GM21528 (cell line): ENCODE measurements at regions not wholly inside any gene's neighbourhood (a gene's known extent, or its start where the extent isn't known, plus 50 kb on each side); places are given as distances from the start of the nearest gene placed in this dataset.

ENCODE experiments used
- ATAC-seq: cut with Tn5 transposase; IDR thresholded peaks from one replicate; pipeline ENCODE4 v1.9.1; 2021; ENCODE audit warnings: mild to moderate bottlenecking, moderate library complexity; ENCODE audit not compliant: unreplicated experiment, low FRiP score

GRCh38 chr22:48453751-48454485 is 1373.8 kb downstream of the BRD1 start:
- ATAC-seq, result no peak

- no peak for ATAC-seq
Observed at GRCh38 chr22:48453171-48453570, 1374.5 kb downstream of the BRD1 start.

DNA sequence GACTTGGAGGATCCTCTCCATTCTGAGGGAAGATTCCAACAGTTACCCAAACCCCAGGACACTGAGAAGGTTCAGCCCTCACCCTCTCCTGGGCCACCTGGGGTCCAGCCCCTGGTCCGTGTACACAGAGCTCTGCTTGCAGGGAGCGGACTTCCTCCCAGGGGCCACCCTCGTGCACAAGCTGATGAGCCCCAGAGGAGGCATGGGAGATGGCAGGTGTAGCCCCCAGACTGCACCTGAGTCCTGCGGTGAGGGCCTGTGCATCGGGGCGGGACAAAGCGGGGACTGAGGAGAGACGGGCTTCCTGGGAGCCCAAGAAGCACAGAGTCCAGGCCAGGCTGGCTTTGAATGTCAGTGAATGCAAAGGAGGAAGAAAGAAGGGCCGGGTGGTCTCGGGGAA is 1374.9 kb downstream of the BRD1 start:
- ATAC-seq, result no peak

GRCh38 chr22:48451891-48452290 is 1375.8 kb downstream of the BRD1 start:
- ATAC-seq, result no peak

DNA sequence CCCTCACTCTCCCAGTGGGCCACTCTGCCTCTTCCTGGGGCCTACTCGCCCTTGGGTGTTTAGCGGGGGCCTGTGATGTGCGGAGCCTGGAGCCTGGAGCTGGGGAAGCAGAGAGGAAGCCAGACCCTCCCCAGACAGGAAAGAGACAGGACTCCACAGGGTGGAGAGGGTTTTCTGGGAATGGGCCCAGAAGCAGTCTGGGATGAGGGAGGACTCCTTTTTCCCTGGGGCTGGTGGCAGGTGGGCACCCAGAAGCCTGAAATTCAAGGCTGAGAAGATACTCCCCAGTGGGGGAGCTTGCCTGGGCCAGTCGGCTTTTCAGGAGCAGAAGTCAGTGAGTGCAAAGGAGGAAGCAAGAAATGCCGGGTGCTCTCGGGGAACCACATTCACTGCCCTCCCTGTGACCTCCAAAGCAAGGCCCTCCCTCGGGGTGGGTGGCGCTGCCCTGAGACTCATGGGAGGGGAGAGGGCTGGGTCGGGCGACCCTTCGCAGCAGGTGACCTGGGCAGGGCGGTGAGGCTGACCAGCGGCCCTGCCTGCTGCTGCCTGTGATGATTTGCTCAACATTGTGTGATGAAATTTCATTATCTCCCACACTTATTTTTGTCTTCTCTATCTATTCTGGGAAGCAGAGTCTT is 1377.4 kb downstream of the BRD1 start:
- no peak for ATAC-seq

- ATAC-seq, result no peak
Observed at GRCh38 chr22:48449466-48450187, 1378.0 kb downstream of the BRD1 start.

DNA sequence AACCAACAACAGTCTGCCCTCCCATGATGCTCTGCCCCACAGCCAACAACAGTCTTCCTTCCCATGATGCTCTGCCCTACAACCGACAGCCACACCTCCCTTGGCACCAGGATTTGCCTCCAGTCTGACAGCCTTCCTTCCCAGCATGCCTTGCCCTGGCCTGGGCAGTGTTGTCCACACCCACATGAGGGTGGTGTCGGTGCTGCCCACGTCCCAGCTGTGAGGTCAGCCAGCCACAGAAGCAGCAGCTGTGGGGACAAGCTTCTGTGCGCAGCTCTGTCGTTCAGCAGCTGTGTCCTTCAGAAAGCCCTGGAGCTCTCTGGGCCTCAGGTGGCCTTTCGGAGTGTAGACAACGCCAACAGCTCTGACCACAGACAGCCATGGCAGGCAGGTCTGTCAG is 1378.9 kb downstream of the BRD1 start:
- ATAC-seq, result no peak

GRCh38 chr22:48445113-48445827 is 1382.4 kb downstream of the BRD1 start:
- ATAC-seq, result no peak

DNA sequence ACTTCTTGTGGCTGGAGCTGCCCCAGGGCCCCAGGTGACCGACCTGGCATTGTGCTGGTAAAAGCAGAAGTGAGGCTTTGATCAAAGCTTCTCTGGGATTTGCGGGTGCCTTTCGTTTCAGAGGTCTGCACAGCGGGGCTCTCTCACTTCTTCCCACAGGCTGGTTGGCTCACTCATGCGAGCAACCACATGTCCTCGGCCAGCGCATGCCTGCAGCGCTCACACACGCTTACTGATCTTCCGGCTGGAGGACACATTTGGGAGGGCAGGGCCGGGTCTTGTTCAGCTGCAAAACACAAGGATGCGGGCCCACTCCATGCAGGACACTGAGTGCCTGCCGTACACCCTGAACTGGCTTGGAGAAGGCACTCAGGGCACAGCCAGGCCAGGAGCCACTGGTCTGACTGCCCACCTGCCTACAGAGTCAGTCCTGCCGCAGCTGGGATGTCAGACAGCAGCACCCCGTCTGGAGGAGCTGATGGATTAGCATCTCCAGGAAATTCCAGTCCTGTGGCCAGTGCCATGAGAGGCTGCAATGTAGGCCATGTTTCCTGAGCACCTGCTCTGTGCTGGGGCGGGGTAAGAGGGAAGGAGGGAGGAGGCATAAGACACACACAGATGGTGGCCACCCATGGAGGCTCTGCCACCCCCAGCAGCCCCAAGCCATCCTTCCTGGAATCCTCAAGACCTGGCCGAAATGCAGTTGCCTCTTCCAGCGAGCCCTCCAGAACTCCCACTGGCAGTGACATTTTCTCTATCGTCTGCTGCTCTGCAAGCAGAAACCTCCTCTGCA is 1383.2 kb downstream of the BRD1 start:
- peak; percentile 76 for ATAC-seq

DNA sequence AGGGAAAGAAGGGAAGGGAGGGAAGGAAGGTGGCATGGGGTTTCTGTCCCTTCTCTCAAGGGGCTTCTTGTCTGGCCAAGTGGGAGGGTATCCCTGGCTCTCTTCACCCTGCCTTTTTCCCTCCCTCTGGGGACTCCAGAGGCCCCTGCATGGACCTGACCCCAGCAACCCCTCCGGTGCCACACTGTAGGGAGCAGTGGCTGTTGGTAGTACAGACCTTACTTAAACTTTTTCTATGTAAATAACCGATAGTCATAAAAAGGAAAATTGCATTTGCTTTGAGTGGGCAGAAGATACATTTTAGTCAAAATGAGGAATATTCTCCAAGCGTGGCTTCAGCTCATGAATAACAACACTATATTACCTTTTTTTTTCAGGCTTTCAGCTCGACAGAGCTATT is 1384.0 kb downstream of the BRD1 start:
- no peak for ATAC-seq

DNA sequence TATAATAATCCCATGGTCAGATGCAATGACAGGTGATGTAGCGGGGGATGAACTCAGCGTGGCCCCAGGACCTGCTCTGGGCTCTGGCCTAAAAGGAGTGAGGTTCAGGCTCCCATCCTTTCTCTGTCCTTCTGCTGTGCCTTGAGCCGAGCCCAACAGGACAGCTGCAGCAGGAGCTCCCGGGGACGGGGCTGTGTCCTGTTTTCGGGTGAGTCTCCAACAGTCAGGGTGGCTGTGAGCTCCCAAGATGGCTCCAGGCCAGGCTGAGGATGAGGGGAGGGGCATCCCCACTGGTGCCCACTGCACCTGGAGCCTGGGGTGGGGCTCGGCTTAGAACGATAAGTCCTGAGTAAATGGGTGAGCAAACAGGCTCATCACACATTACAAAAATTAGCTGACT is 1385.0 kb downstream of the BRD1 start:
- no peak for ATAC-seq

GRCh38 chr22:48441553-48441850 is 1386.2 kb downstream of the BRD1 start:
- no peak for ATAC-seq

GRCh38 chr22:48440673-48441552 is 1386.8 kb downstream of the BRD1 start:
- no peak for ATAC-seq

GRCh38 chr22:48440176-48440575 is 1387.5 kb downstream of the BRD1 start:
- no peak for ATAC-seq

DNA sequence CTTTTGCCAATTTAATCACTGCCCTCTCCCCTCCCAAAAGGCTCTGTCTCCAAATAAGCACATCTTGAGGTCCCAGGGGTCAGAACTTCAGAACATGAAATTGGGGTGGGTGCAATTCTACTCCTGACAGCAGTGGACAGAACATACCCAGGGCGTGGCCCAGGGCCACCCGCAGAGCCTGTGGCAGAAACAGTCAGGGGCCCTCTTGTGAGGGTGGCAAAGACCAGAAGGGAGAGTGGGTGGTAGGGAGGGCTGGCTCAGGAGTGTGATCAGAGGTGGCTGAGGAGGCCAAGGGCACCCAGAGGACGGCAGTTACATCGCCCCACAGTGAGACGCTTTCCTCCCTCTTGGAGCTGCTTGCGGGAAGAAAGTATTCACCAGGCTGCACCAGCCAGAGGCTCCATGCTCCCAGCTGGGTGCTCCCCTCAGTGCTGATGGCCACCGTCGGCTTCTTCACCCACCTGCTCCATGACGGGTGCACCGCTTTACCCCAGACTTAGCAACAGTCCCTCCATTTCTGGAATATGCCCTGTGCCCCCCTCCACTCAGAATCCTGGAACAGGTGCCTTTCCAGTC is 1388.0 kb downstream of the BRD1 start:
- ATAC-seq, result no peak

- ATAC-seq, result no peak
Observed at GRCh38 chr22:48438800-48439559, 1388.7 kb downstream of the BRD1 start.

GRCh38 chr22:48438096-48438495 is 1389.6 kb downstream of the BRD1 start:
- no peak for ATAC-seq

DNA sequence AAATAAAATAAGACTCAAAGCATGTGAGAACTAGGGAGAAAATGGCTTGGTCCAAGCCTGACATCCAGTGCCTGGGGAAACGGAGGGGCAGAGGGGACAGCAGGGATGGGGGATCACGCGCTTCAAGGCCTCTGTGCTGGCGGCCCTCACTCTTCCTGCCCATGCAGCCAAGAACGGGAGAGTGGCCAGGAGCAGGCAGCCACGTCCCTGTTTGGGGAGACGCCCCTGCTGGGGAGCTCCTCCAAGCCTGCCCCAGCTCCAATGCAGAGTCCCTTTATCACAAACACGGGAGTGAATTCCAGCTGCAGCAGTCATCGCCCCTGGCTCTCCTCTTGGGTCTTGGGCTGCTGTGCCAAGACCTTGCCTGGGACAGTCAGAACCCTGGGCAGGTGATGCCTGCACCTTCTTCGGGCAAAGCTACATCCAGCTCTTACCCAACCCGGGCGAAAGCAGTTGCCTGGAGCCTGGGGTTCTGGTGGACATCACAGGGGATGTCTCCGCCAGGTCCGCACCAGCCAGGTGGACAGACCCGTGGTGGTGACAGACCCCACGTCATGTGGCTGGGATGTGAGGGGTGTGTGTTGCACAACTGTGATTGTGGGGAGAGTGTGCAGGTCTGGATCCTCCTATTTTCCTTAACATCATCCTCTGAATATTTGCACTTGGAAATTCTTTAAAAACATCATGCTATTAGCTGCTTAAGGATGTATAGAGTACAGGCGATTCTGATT is 1391.3 kb downstream of the BRD1 start:
- ATAC-seq, result no peak
